ACC112 (cell line): ENCODE measurements at regions not wholly inside any gene's neighbourhood (a gene's known extent, or its start where the extent isn't known, plus 50 kb on each side); places are given as distances from the start of the nearest gene placed in this dataset.
"Not testable (repeated sequence)": the region's sequence is repeated elsewhere in the genome, so short reads cannot be mapped to it uniquely, and the experiment has no call there.

Experiments used
- H2AFZ ChIP-seq: fragments of 200-600 bp; sonication (generic); one replicate; pipeline ENCODE4 v1.6.0; 2017; ENCODE audit warnings: antibody characterized with exemption, low read length; ENCODE audit not compliant: unreplicated experiment
- H3K27ac ChIP-seq: fragments of 200-600 bp; sonication (generic); 2 replicates; pipeline ENCODE4 v1.5.1; 2014; ENCODE audit warnings: low read depth, mild to moderate bottlenecking, antibody characterized with exemption, low read length, moderate library complexity
- H3K27me3 ChIP-seq: fragments of 200-600 bp; sonication (generic); 2 replicates; pipeline ENCODE4 v1.6.1; 2014; ENCODE audit warnings: mild to moderate bottlenecking, antibody characterized with exemption, low read length, moderate library complexity, mixed read lengths; ENCODE audit not compliant: insufficient read depth
- H3K36me3 ChIP-seq: fragments of 200-600 bp; sonication (generic); 2 replicates; pipeline ENCODE4 v1.6.1; 2016; ENCODE audit warnings: mild to moderate bottlenecking, antibody characterized with exemption, low read length, moderate library complexity, mixed read lengths; ENCODE audit not compliant: insufficient read depth
- H3K4me1 ChIP-seq: fragments of 200-600 bp; sonication (generic); one replicate; pipeline ENCODE4 v1.6.1; 2016; ENCODE audit warnings: low read length, mixed read lengths; ENCODE audit not compliant: insufficient read depth, unreplicated experiment, control insufficient read depth
- H3K4me3 ChIP-seq: fragments of 200-600 bp; sonication (generic); 2 replicates; pipeline ENCODE4 v1.5.1; 2014; ENCODE audit warnings: mild to moderate bottlenecking, low read depth, low read length
- H3K79me2 ChIP-seq: fragments of 200-600 bp; sonication (generic); one replicate; pipeline ENCODE4 v1.6.0; 2016; ENCODE audit warnings: low read length; ENCODE audit not compliant: control insufficient read depth, unreplicated experiment, insufficient read depth

DNA sequence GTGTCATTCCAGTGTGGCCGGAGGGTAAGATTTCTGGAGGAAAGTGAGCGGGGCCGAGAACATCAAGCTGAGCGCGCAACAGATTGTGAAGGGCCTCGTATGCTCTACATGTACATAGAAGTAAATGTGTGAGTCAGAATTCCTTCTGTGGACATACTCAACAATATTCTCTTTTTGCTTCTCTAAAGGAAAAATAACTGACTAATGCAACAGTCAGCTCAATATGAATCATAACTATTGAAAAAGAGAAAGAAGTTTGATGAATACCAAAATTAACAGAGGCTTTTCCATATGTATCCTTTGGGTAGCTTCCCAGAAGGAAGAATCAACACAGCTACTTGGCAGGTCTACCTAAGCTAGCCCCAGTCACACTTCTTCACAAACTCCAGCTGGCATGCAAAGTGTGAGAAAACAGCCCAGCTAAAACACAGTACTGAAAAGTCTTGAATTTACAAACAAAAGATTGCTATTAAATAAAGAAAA, 87.5 kb upstream of the ZFP42 start:
- H3K79me2 ChIP-seq, result no peaks in the 10 kb centered on the region
- H3K4me1 ChIP-seq, result no peaks in the 10 kb centered on the region
- H3K27ac ChIP-seq, result peak overlapping the region; percentile 49
- H3K36me3 ChIP-seq, result no peaks in the 10 kb centered on the region
- peak overlapping the region; percentile 14 for H2AFZ ChIP-seq
- H3K27me3 ChIP-seq, result no peaks in the 10 kb centered on the region
- no peak overlapping the region for H3K4me3 ChIP-seq

DNA sequence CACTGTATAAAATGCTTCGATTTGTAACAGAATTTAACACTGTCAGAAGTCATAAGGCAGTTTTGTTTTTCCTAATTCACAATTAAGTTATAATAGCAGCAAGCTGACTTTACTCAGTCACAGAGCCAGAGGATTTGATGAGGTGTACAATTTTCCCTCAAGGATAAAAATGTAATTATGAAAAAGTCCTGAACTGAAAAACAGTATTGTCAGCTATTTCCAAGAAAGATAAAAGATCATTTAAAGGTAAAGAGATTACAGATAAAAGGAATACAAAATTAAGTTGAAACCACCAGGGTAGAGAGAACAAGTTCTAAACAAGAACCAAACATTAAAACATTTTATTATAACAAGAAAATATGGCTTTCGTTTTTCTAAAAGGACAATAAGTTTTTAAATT, 86.8 kb upstream of the ZFP42 start:
- H3K27me3 ChIP-seq, result no peaks in the 10 kb centered on the region
- H3K36me3 ChIP-seq, result no peaks in the 10 kb centered on the region
- H3K4me3 ChIP-seq, result no peak overlapping the region
- H3K27ac ChIP-seq, result peak overlapping the region; percentile 28
- H3K79me2 ChIP-seq, result no peaks in the 10 kb centered on the region
- H2AFZ ChIP-seq, result peak overlapping the region; percentile 14
- no peaks in the 10 kb centered on the region for H3K4me1 ChIP-seq

DNA sequence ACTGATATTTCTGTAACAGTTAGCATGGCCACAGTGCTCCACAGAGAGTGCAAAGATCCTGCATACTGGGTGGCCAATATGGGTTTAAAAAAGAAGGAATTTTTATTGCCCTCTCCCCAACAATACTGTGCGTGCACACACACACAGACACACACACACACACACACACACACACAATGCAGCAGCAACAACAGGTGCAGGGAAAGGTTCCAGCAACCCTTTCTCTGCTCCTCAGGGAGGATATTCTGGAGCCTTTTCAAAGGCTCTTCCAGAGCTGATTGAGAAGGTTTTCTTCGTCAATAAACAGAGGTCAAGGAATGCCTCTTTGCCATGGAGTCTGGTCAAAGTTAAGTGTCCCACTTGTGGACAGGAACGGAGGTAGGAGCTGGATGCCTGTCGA, 84.8 kb upstream of the ZFP42 start:
- Histone ChIP-seq H3K27me3 (no peaks in the 10 kb centered on the region), H3K4me3 (no peak overlapping the region), H3K36me3 (no peaks in the 10 kb centered on the region), H3K27ac (no peak overlapping the region), H3K4me1 (no peaks in the 10 kb centered on the region), H3K79me2 (no peaks in the 10 kb centered on the region), H2AFZ (no peak overlapping the region)

DNA sequence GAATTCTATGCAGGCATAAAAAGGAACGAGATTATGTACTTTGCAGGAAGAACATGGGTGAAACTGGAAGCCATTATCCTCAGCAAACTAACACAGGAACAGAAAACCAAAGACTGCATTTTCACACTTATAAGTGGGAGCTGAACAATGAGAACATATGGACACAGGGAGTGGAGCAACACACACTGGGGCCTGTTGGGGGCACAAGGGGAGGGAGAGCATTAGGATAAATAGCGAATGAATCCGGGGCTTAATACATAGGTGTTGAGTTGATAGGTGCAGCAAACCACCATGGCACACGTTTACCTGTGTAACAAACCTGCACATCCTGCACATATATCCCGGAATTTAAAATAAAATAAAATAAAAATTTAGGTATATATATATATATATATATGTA, 80.2 kb upstream of the ZFP42 start:
- not testable (repeated sequence) for H2AFZ ChIP-seq, H3K27ac ChIP-seq, H3K4me1 ChIP-seq, H3K27me3 ChIP-seq, H3K79me2 ChIP-seq, H3K36me3 ChIP-seq, H3K4me3 ChIP-seq

DNA sequence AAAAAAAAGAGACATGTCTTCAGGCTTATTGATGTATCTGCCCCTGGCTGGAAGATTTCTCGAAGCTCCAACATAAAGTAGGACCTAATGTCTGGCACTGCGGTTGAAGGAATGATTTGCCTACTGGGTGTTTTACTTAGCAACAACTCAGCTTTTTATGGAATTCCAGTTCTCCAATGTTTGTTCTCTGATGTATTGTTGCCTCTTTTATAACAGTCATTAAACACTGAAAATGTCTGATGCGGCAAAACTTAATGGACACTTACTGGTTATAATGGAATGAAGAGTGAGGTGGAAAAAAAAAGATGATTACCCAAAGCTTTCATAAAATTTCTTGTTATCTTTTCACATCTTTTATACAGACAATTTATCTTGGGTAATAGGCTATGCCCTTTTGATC, 75.6 kb upstream of the ZFP42 start:
- H3K27ac ChIP-seq, result no peak overlapping the region
- no peaks in the 10 kb centered on the region for H3K36me3 ChIP-seq
- no peaks in the 10 kb centered on the region for H3K4me1 ChIP-seq
- H3K4me3 ChIP-seq, result no peak overlapping the region
- no peaks in the 10 kb centered on the region for H3K27me3 ChIP-seq
- H3K79me2 ChIP-seq, result no peaks in the 10 kb centered on the region
- no peak overlapping the region for H2AFZ ChIP-seq

DNA sequence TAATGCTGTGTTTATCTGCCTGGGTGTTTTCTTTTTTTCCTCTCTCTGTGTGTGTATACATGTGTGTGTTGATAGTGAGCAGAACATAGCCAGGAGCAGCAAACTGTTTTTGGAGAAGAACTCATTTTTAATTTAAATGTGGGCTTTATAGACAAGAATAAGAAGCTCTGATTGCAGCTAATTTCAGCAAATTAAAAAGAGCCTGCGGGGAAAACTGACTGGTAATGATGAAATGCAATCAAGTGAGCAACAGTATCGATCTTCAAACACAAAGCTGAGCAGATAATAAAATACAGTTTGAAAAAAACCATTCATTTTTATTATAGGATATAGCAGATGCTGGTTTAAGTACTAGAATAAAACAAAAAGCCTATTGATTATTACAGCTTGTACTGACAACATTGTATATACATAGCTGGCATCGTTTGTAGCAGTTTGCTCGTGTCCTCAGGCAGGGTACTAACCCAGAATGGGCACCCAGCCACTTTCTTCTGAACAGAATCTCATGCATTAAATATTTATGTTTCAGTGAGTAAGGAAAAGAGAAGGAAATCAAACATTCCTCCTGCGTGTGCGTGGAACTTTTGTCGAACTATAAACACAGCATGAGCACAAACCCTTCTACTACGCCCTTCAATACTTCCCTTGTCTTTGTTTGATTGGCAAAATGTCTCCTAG, 73.5 kb upstream of the ZFP42 start:
- H3K27me3 ChIP-seq, result no peaks in the 10 kb centered on the region
- H2AFZ ChIP-seq, result no peak overlapping the region
- H3K36me3 ChIP-seq, result no peaks in the 10 kb centered on the region
- no peak overlapping the region for H3K4me3 ChIP-seq
- H3K4me1 ChIP-seq, result no peaks in the 10 kb centered on the region
- H3K79me2 ChIP-seq, result no peaks in the 10 kb centered on the region
- no peak overlapping the region for H3K27ac ChIP-seq

DNA sequence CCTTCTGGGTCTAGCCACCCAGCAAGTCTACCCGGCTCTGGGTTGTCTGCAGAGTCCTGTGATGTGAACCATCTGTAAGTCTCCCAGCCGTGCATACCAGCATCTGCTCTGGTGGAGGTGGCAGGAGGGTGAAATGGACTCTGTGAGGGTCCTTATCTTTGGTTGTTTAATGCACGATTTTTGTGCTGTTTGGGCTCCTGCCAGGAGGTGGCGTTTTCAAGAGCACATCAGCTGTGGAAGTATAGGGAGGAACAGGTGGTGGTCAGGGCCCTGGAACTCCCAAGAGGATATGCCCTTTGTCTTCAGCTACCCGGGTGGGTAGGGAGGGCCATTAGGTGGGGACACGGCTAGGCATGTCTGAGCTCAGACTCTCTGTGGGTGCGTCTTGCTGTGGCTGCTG, 66.5 kb upstream of the ZFP42 start:
- no peaks in the 10 kb centered on the region for H3K27me3 ChIP-seq
- no peak overlapping the region for H3K4me3 ChIP-seq
- no peaks in the 10 kb centered on the region for H3K79me2 ChIP-seq
- no peak overlapping the region for H3K27ac ChIP-seq
- no peaks in the 10 kb centered on the region for H3K4me1 ChIP-seq
- H3K36me3 ChIP-seq, result no peaks in the 10 kb centered on the region
- H2AFZ ChIP-seq, result no peak overlapping the region

DNA sequence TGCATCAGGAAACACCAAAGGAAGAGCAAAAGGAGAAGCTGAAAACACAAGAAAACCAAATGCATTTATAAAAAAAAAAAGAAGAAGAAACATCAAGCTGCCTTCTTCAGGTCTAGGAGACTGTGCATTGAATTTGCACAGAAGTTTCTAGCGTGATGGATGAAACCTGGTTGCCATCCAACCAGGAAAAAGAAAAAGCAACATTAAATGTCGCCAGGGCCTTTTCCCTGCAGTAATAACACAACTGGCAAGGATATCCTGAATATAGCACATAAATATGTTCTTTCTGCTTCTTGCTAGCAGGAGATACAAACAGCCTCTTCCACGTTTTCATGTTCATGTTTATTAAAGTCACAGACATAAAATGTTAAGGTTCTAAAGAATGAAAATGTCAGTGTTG, 60.8 kb upstream of the ZFP42 start:
- Histone ChIP-seq H3K27me3 (no peaks in the 10 kb centered on the region), H2AFZ (no peak overlapping the region), H3K79me2 (no peaks in the 10 kb centered on the region), H3K4me1 (no peaks in the 10 kb centered on the region), H3K4me3 (no peak overlapping the region), H3K36me3 (no peaks in the 10 kb centered on the region), H3K27ac (no peak overlapping the region)

DNA sequence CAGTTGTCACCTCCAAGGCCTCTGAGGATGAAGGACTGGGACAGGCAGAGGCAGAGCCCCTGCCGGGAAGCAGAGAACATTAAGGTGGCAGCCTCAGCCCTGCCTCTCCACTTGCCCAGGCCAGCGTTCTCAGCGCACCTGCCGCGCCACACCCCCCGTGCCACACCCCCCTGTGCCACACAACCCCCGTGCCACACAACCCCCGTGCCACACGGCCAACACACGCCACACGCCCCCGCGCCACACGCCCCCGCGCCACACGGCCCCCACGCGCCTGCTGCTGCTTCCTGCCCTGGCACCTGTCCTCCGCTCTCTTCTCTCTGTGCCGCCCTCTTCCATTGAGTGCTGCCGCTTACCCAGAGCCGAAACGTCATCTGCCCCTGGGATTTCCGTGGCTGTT, 58.0 kb upstream of the ZFP42 start:
- no peak overlapping the region for H3K27ac ChIP-seq
- no peaks in the 10 kb centered on the region for H3K4me1 ChIP-seq
- H3K79me2 ChIP-seq, result no peaks in the 10 kb centered on the region
- H2AFZ ChIP-seq, result no peak overlapping the region
- no peak overlapping the region for H3K4me3 ChIP-seq
- no peaks in the 10 kb centered on the region for H3K36me3 ChIP-seq
- no peaks in the 10 kb centered on the region for H3K27me3 ChIP-seq

DNA sequence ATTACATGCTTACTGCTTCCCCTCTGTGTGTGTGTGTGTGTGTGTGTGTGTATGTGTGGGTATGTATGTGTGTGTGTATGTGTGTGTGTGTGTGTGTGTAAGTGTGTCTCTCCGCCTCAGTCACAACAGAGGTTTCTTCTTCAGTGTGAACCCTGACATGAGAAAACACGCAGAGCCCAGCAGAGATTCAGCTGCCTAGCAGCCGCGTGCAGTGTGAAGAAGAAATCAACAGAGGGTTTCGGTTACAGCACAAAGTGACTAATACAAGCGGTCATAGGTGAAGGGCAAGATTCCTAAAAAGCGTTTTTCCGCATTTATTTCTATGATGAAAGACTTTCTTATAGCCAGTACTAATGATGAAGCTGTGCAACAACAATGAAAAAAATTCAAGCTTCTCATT, 55.3 kb upstream of the ZFP42 start:
- no peak overlapping the region for H3K4me3 ChIP-seq
- H3K36me3 ChIP-seq, result no peaks in the 10 kb centered on the region
- no peak overlapping the region for H3K27ac ChIP-seq
- no peaks in the 10 kb centered on the region for H3K4me1 ChIP-seq
- H3K27me3 ChIP-seq, result no peaks in the 10 kb centered on the region
- no peak overlapping the region for H2AFZ ChIP-seq
- H3K79me2 ChIP-seq, result no peaks in the 10 kb centered on the region

DNA sequence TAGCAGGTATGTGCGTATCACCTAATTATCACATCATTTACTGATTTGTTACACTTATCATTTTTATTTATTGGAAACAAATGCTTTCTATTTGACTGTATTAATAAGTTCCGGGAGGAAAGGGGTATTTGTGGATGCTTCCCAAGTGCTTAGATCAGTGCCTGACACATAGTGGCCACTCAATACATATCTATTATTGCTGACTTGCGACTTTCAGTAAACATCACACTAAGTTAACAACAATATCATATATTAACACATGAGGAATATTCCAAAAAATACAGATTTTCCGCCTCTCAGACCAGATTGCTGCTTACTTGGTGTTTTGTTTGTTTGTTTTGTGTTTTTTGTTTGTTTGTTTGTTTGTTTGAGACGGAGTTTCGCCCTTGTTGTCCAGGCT, 52.6 kb upstream of the ZFP42 start:
- Histone ChIP-seq H3K79me2 (no peaks in the 10 kb centered on the region), H3K27me3 (no peaks in the 10 kb centered on the region), H3K4me1 (no peaks in the 10 kb centered on the region)

More for the DNA sequence above, 52.6 kb upstream of the ZFP42 start:
- H2AFZ ChIP-seq, result no peak overlapping the region
- H3K4me3 ChIP-seq, result no peak overlapping the region
- no peak overlapping the region for H3K27ac ChIP-seq
- H3K36me3 ChIP-seq, result no peaks in the 10 kb centered on the region
